Nephron (organoid): ENCODE measurements at regions not wholly inside any gene's neighbourhood (a gene's known extent, or its start where the extent isn't known, plus 50 kb on each side); places are given as distances from the start of the nearest gene placed in this dataset.

Experiments
- H3K27ac Mint-ChIP-seq, 3 experiments: 2 replicates each; pipeline ENCODE4 v1.8.0; 2020; ENCODE audit warnings: mixed read lengths in 3 of 3, mild to moderate bottlenecking in 2 of 3, moderate library complexity in 1 of 3
- H3K27me3 Mint-ChIP-seq: 2 replicates; pipeline ENCODE4 v1.8.0; 2021; ENCODE audit warnings: low read depth, mild to moderate bottlenecking, moderate library complexity, mixed read lengths
- H3K36me3 Mint-ChIP-seq: 2 replicates; pipeline ENCODE4 v1.8.0; 2020; ENCODE audit warnings: low read depth, mixed read lengths
- H3K4me1 Mint-ChIP-seq: 2 replicates; pipeline ENCODE4 v1.8.0; 2020; ENCODE audit warnings: mixed read lengths
- H3K4me3 Mint-ChIP-seq, 3 experiments: 2 replicates each; pipeline ENCODE4 v1.8.0; 2020; ENCODE audit warnings: mild to moderate bottlenecking in 3 of 3, mixed read lengths in 3 of 3, moderate library complexity in 2 of 3
- H3K9me3 Mint-ChIP-seq: 2 replicates; pipeline ENCODE4 v1.8.0; 2020; ENCODE audit warnings: mixed read lengths
- CTCF ChIP-seq, 3 experiments: fragments of 200-600 bp; sonication (generic); IDR thresholded peaks; one replicate each; pipeline ENCODE4 v1.5.0; 2021; ENCODE audit warnings: antibody characterized with exemption in 3 of 3; ENCODE audit not compliant: unreplicated experiment in 3 of 3

- Mint-ChIP-seq H3K9me3 (no peaks in the 10 kb centered on the region), H3K4me3 (no peak overlapping the region), H3K27ac (no peak overlapping the region), H3K36me3 (no peaks in the 10 kb centered on the region), H3K4me1 (peaks cover 10% of the 10 kb centered on the region), H3K27me3 (peaks cover 9% of the 10 kb centered on the region)
- TF ChIP-seq CTCF (IDR thresholded peaks at IDR 0.05; ENCODE audit: unreplicated experiment in 3 of 3) = peak; percentile 53 to 75 (median 63)
These were observed 51.7 kb upstream of the CCDC85A start for GRCh38 chr2:56132138-56132537.

GRCh38 chr2:56133441-56133840 lies 50.3 kb upstream of the CCDC85A start:
- Mint-ChIP-seq H3K9me3 (no peaks in the 10 kb centered on the region), H3K36me3 (no peaks in the 10 kb centered on the region), H3K4me1 (no peaks in the 10 kb centered on the region), H3K27ac (no peak overlapping the region), H3K4me3 (no peak overlapping the region), H3K27me3 (peaks cover 9% of the 10 kb centered on the region)
- no peak for TF ChIP-seq CTCF (IDR thresholded peaks at IDR 0.05; ENCODE audit: unreplicated experiment in 3 of 3)

DNA sequence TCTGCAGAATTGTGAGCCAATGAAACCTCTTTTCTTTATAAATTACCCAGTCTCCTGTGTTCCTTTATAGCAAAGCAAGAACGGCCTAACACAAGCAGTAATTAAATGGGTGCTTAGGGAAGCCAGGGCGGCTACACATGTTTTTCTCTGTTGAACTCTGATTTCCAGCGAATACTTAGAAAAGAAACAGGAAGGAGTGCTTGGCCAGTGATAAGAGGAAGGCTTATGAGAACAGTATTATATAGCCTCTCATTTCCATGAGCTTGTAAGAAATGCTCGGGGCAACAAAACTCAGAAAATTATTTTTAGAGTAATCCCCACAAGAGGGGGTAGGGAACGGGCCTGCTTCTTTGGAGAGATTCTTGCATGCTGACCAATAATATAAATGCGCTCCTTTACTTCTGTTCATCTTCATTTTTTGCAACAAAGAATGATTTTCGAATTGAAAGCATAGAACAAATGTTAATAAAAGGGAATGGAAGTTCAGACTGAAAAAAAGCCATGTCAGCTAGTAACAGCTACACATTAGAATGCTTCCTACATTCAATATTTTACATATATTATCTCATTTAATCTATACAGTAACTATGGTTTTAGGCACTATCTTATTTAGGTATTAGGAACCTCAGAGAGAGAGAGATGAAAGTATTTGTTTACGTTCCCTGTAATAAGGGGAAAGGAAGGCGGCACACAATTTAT lies 49.7 kb upstream of the CCDC85A start:
- no peak overlapping the region for H3K27ac Mint-ChIP-seq
- no peaks in the 10 kb centered on the region for H3K4me1 Mint-ChIP-seq
- no peak overlapping the region for H3K4me3 Mint-ChIP-seq
- no peak for TF ChIP-seq CTCF (IDR thresholded peaks at IDR 0.05; ENCODE audit: unreplicated experiment in 3 of 3)
- peaks cover 3% of the 10 kb centered on the region for H3K9me3 Mint-ChIP-seq
- H3K27me3 Mint-ChIP-seq = peaks cover 9% of the 10 kb centered on the region
- no peaks in the 10 kb centered on the region for H3K36me3 Mint-ChIP-seq
